Activated CD8-positive, alpha-beta memory T cell treated with anti-CD3 and anti-CD28 coated beads for 36 hours (primary cell): ENCODE measurements at regions not wholly inside any gene's neighbourhood (a gene's known extent, or its start where the extent isn't known, plus 50 kb on each side); places are given as distances from the start of the nearest gene placed in this dataset.
"Not testable (repeated sequence)": the region's sequence is repeated elsewhere in the genome, so short reads cannot be mapped to it uniquely, and the experiment has no call there.

Experiments used
- CTCF ChIA-PET: fragments of 350-600 bp; sonication (Branson Sonifier 250); formaldehyde crosslinking; loops from one replicate; lab custom pipeline; 2021; ENCODE audit warnings: antibody characterized with exemption; lab: Charles Lee
- POLR2A ChIA-PET: fragments of 350-600 bp; sonication (Branson Sonifier 250); formaldehyde crosslinking; loops from one replicate; lab custom pipeline; 2021; ENCODE audit warnings: antibody characterized with exemption; lab: Charles Lee

GRCh38 chr12:131628023-131628740 is 82.7 kb upstream of the SFSWAP start:
- ChIA-PET CTCF (no interaction called here), POLR2A (no interaction called here)

- CTCF ChIA-PET = no interaction called here
Observed at GRCh38 chr12:131628766-131629448, 82.0 kb upstream of the SFSWAP start.

GRCh38 chr12:131631230-131631629 is 79.7 kb upstream of the SFSWAP start:
- ChIA-PET CTCF (no interaction called here), POLR2A (no interaction called here)

More at GRCh38 chr12:131628766-131629448, 82.0 kb upstream of the SFSWAP start:
- POLR2A ChIA-PET = no interaction called here

- CTCF ChIA-PET, POLR2A ChIA-PET: not testable (repeated sequence)
Observed at GRCh38 chr12:131631889-131632651, 78.8 kb upstream of the SFSWAP start.

GRCh38 chr12:131632652-131633023 is 78.3 kb upstream of the SFSWAP start:
- POLR2A ChIA-PET, CTCF ChIA-PET: not testable (repeated sequence)

GRCh38 chr12:131633610-131634009 is 77.3 kb upstream of the SFSWAP start:
- POLR2A ChIA-PET = not testable (repeated sequence)

GRCh38 chr12:131634037-131634436 is 76.9 kb upstream of the SFSWAP start:
- ChIA-PET POLR2A (no interaction called here), CTCF (no interaction called here)

More at GRCh38 chr12:131633610-131634009, 77.3 kb upstream of the SFSWAP start:
- CTCF ChIA-PET = not testable (repeated sequence)

- CTCF ChIA-PET, POLR2A ChIA-PET: not testable (repeated sequence)
Observed at GRCh38 chr12:131635012-131635411, 75.9 kb upstream of the SFSWAP start.

GRCh38 chr12:131635491-131636122 is 75.3 kb upstream of the SFSWAP start:
- ChIA-PET CTCF (no interaction called here), POLR2A (no interaction called here)

- ChIA-PET POLR2A (no interaction called here), CTCF (no interaction called here)
Observed at GRCh38 chr12:131636266-131636665, 74.6 kb upstream of the SFSWAP start.

GRCh38 chr12:131636940-131637750 is 73.7 kb upstream of the SFSWAP start:
- CTCF ChIA-PET = no interaction called here
- POLR2A ChIA-PET = no interaction called here

GRCh38 chr12:131637986-131638385 is 72.9 kb upstream of the SFSWAP start:
- POLR2A ChIA-PET = no interaction called here
- CTCF ChIA-PET = no interaction called here

GRCh38 chr12:131639270-131639940 is 71.5 kb upstream of the SFSWAP start:
- ChIA-PET POLR2A (no interaction called here), CTCF (no interaction called here)

GRCh38 chr12:131640525-131640924 is 70.4 kb upstream of the SFSWAP start:
- POLR2A ChIA-PET = no interaction called here
- CTCF ChIA-PET = no interaction called here

- POLR2A ChIA-PET = no interaction called here
- CTCF ChIA-PET = no interaction called here
Observed at GRCh38 chr12:131641315-131641714, 69.6 kb upstream of the SFSWAP start.

GRCh38 chr12:131642101-131642540 is 68.8 kb upstream of the SFSWAP start:
- POLR2A ChIA-PET = no interaction called here
- CTCF ChIA-PET = no interaction called here

GRCh38 chr12:131642771-131643170 is 68.1 kb upstream of the SFSWAP start:
- POLR2A ChIA-PET = no interaction called here

GRCh38 chr12:131643631-131644452 is 67.0 kb upstream of the SFSWAP start:
- ChIA-PET CTCF (no interaction called here), POLR2A (no interaction called here)

More at GRCh38 chr12:131642771-131643170, 68.1 kb upstream of the SFSWAP start:
- CTCF ChIA-PET = no interaction called here
